Prostate gland (tissue), 2 donors: ENCODE measurements at regions not wholly inside any gene's neighbourhood (a gene's known extent, or its start where the extent isn't known, plus 50 kb on each side); places are given as distances from the start of the nearest gene placed in this dataset.

Source experiments
- POLR2A ChIP-seq: fragments of 450-650 bp; IDR thresholded peaks from one replicate; pipeline ENCODE4 v1.6.1; 2016; ENCODE audit warnings: antibody characterized with exemption, mild to moderate bottlenecking
- POLR2AphosphoS5 ChIP-seq: sonication (generic); formaldehyde crosslinking; IDR thresholded peaks from one replicate; pipeline ENCODE4 v1.6.1; 2017; ENCODE audit warnings: antibody characterized with exemption
- TF ChIP-seq, protein P1 (sequence below), 4 experiments: fragments of 200-600 bp in 2 of 4; fragments of 450-650 bp in 2 of 4; sonication (generic) in 2 of 4; IDR thresholded peaks; 1 replicate in 3 of 4; 2 replicates in 1 of 4; pipeline ENCODE4 v1.5.1; 2016 to 2019; ENCODE audit warnings: antibody characterized with exemption in 4 of 4, mild to moderate bottlenecking in 2 of 4, moderate library complexity in 2 of 4

- TF ChIP-seq, protein P1, sequence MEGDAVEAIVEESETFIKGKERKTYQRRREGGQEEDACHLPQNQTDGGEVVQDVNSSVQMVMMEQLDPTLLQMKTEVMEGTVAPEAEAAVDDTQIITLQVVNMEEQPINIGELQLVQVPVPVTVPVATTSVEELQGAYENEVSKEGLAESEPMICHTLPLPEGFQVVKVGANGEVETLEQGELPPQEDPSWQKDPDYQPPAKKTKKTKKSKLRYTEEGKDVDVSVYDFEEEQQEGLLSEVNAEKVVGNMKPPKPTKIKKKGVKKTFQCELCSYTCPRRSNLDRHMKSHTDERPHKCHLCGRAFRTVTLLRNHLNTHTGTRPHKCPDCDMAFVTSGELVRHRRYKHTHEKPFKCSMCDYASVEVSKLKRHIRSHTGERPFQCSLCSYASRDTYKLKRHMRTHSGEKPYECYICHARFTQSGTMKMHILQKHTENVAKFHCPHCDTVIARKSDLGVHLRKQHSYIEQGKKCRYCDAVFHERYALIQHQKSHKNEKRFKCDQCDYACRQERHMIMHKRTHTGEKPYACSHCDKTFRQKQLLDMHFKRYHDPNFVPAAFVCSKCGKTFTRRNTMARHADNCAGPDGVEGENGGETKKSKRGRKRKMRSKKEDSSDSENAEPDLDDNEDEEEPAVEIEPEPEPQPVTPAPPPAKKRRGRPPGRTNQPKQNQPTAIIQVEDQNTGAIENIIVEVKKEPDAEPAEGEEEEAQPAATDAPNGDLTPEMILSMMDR (IDR thresholded peaks at IDR 0.05) = no peak
- TF ChIP-seq POLR2A = no peak
- no peak for TF ChIP-seq POLR2AphosphoS5
Observed at GRCh38 chr9:6121707-6122106, 93.9 kb upstream of the IL33 start.
